C4-2B (cell line): ENCODE measurements at regions not wholly inside any gene's neighbourhood (a gene's known extent, or its start where the extent isn't known, plus 50 kb on each side); places are given as distances from the start of the nearest gene placed in this dataset.

Experiments
- H3K27ac ChIP-seq: fragments of 450-650 bp; 2 replicates; pipeline ENCODE4 v1.5.1; 2017
- ZFX ChIP-seq: fragments of 450-650 bp; IDR thresholded peaks from 2 replicates; pipeline ENCODE4 v1.6.1; 2017
- TF ChIP-seq, protein P1 (sequence below): fragments of 450-650 bp; conservative IDR thresholded peaks from 2 replicates; pipeline ENCODE4 v1.5.1; 2017; ENCODE audit warnings: mild to moderate bottlenecking

DNA sequence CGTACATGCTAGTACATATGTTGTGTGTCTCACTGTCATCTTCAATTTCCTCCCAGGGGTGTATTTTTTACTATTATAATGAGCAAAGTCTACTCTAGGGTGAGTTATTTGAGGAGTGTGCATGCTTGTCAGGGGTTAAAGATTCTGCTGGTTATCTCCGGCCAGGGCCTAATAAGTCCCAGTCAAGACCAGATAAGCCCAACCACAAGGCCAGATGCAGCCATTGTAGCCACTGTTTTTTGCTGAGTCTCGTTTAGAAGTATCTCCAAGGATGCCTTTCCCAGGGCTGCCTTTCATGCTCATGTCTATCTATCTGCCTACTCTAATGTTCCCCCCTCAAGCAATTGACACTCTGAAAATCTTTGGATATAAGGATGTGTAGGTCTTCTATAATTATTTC, 300.5 kb downstream of the IPO8 start:
- TF ChIP-seq, protein P1, sequence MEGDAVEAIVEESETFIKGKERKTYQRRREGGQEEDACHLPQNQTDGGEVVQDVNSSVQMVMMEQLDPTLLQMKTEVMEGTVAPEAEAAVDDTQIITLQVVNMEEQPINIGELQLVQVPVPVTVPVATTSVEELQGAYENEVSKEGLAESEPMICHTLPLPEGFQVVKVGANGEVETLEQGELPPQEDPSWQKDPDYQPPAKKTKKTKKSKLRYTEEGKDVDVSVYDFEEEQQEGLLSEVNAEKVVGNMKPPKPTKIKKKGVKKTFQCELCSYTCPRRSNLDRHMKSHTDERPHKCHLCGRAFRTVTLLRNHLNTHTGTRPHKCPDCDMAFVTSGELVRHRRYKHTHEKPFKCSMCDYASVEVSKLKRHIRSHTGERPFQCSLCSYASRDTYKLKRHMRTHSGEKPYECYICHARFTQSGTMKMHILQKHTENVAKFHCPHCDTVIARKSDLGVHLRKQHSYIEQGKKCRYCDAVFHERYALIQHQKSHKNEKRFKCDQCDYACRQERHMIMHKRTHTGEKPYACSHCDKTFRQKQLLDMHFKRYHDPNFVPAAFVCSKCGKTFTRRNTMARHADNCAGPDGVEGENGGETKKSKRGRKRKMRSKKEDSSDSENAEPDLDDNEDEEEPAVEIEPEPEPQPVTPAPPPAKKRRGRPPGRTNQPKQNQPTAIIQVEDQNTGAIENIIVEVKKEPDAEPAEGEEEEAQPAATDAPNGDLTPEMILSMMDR = no peak
- no peak for TF ChIP-seq ZFX
- no peak overlapping the region for H3K27ac ChIP-seq

DNA sequence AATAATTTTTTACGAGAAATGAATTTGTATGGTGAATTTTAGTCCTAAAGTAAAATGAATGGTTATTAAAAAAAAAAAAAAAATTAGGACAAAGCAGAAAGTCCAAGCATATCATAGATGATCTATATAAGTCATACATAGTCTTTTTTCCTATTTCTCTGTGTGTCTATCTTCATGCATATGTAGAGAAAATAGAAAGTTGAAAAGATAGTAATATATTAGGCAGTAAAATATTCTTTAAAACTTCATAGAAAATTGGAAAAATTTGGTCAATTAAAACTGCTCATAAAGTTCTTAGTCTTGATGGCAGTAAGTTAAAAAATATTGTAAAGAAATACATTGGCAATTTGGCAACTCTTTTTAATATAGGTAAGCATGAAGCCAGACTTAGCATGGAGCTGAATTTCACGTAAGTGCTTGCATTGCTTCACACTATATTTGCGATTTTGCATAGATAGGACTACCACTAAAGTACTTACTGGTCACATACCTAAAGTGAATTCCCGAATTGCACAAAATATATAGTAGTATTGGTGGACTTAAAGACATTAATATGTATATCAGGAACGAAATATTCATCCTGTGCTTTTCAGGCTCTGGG, 303.8 kb downstream of the IPO8 start:
- no peak for TF ChIP-seq ZFX
- TF ChIP-seq, protein P1 = no peak
- no peak overlapping the region for H3K27ac ChIP-seq

DNA sequence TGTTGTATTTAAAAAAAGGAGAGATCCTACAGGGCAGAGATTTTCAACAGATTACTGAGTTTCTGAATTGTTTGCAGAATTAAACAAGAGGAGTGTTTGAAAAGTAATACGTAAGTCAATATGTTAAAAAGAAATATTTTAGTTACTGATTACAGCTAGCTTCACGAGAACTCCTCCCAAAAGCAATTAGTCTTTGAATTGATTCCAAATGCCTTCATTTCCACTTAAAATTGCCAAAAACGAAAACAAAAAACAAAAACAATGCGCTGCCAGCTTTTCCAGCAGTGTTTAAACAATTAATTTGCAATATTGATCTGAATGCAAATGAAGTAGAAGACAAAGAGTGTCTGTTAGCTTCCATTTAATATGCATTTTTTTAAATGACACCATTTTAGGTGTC, 310.0 kb downstream of the IPO8 start:
- no peak overlapping the region for H3K27ac ChIP-seq
- TF ChIP-seq ZFX = no peak
- TF ChIP-seq, protein P1 = no peak

DNA sequence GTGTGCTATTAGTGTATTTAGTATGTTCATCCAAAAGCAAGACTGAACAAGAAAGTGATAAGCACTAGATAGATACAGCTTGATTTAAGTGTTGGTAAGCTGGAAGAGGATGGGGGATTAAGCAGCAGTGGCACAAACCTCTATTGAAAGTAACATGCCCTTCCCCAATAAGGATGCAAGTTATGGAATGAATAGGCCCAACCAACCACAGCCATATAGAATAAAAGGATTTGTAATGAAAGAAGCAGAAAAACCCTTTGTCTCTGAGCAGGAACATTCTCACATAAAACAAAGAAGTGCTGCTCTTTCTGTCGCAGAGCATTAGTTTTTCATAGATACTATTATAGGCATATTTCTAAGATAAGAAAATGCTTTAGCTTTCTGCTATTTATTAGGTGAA, 310.7 kb downstream of the IPO8 start:
- no peak overlapping the region for H3K27ac ChIP-seq
- TF ChIP-seq, protein P1 = no peak
- no peak for TF ChIP-seq ZFX

DNA sequence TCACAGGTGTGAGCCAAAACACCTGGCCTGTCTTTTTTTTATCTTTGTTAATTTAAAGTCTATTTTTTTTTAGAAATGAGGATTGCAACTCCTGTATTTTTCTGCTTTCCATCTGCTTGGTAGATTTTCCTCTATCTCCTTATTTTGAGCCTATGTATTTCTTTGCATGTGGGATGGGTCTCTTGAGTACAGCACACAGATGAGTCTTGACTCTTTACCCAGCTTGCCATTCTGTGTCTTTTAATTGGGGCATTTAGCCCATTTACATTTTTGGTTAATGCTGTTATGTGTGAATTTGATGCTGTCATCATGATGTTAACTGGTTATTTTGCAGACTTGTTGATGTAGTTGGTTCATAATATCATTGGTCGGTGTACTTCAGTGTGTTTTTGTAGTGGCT, 317.4 kb downstream of the IPO8 start:
- no peak overlapping the region for H3K27ac ChIP-seq
- TF ChIP-seq ZFX = no peak
- TF ChIP-seq, protein P1 = no peak

DNA sequence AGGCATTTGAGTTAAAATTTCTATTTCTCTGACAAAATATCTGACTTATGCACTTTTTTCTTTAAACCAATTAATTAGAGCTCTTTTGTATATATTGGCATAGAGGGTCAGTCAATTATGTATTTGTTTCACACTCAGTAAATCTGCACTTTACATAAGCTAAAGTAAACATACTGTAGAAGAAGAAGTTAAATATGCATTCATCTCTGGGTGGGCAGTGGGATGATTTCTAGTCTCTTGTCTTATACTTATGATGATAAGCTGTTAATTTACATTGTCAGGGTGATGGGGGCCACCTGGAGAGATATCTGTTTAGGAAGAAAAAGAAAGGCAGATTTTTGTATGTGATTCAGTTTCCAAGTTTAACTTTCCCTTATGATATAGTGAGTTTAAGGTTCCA, 330.8 kb downstream of the IPO8 start:
- no peak overlapping the region for H3K27ac ChIP-seq
- TF ChIP-seq, protein P1 = no peak
- TF ChIP-seq ZFX = no peak

DNA sequence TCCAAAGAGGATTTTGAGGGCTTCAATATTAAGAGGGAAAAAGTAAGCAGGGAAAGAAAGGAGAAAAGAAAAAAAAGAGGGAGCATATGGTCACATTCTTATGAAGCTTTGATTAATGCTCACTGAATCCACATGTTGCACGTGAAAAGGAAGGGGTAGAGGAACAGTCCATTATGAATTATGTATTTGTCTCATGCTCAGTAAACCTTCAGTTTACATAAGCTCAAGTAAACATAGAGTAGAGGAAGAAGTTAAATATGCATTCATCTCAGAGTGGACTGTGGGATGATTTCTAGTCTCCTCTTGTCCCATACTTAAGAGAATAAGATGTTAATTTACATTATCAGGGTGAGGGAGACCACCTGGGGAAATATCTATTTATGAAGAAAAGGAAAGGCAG, 334.5 kb downstream of the IPO8 start:
- TF ChIP-seq, protein P1 = no peak
- no peak for TF ChIP-seq ZFX
- no peak overlapping the region for H3K27ac ChIP-seq
